Mesendoderm (in vitro differentiated cells): ENCODE measurements at regions not wholly inside any gene's neighbourhood (a gene's known extent, or its start where the extent isn't known, plus 50 kb on each side); places are given as distances from the start of the nearest gene placed in this dataset.
"Not testable (repeated sequence)": the region's sequence is repeated elsewhere in the genome, so short reads cannot be mapped to it uniquely, and the experiment has no call there.

Source experiments
- DNase-seq: peaks from one replicate; pipeline ENCODE4 v3.0.0; 2013
- H2AK5ac ChIP-seq: 2 replicates; pipeline ENCODE4 v1.6.1; 2013; ENCODE audit warnings: low read length, inconsistent platforms
- H2BK120ac ChIP-seq: 2 replicates; pipeline ENCODE4 v1.6.1; 2013; ENCODE audit warnings: low read depth, mild to moderate bottlenecking, low read length, moderate library complexity, mixed read lengths
- H2BK15ac ChIP-seq: replicated peaks from 2 replicates; pipeline ENCODE4 v1.6.1; 2013; ENCODE audit warnings: low read depth, mild to moderate bottlenecking, moderate library complexity
- H2BK5ac ChIP-seq: 2 replicates; pipeline ENCODE4 v1.6.1; 2013; ENCODE audit warnings: low read length, inconsistent platforms
- H3K18ac ChIP-seq: 2 replicates; pipeline ENCODE4 v1.6.1; 2013; ENCODE audit warnings: mild to moderate bottlenecking, low read length, mixed read lengths
- H3K23ac ChIP-seq: one replicate; pipeline ENCODE4 v1.6.1; 2013; ENCODE audit warnings: low read length
- H3K27ac ChIP-seq: 2 replicates; pipeline ENCODE4 v1.5.1; 2013; ENCODE audit warnings: low read depth, mild to moderate bottlenecking, inconsistent platforms, low read length, moderate library complexity
- H3K27me3 ChIP-seq: 2 replicates; pipeline ENCODE4 v1.6.1; 2013; ENCODE audit warnings: low read length, control low read depth, mild to moderate bottlenecking, inconsistent platforms; ENCODE audit not compliant: insufficient read depth, poor library complexity
- H3K36me3 ChIP-seq: 2 replicates; pipeline ENCODE4 v1.6.1; 2013; ENCODE audit warnings: low read length, inconsistent platforms; ENCODE audit not compliant: control insufficient read depth, insufficient read depth
- H3K4ac ChIP-seq: one replicate; pipeline ENCODE4 v1.6.1; 2013; ENCODE audit warnings: low read depth, mild to moderate bottlenecking, low read length, moderate library complexity
- H3K4me1 ChIP-seq: 2 replicates; pipeline ENCODE4 v1.6.1; 2013; ENCODE audit warnings: low read depth, low read length, inconsistent platforms; ENCODE audit not compliant: control insufficient read depth
- H3K4me2 ChIP-seq: 2 replicates; pipeline ENCODE4 v1.6.1; 2013; ENCODE audit warnings: low read length
- H3K4me3 ChIP-seq: 2 replicates; pipeline ENCODE4 v1.5.1; 2013; ENCODE audit warnings: mild to moderate bottlenecking, low read length
- H3K56ac ChIP-seq: one replicate; pipeline ENCODE4 v1.6.1; 2013; ENCODE audit warnings: low read length
- H3K79me1 ChIP-seq: 2 replicates; pipeline ENCODE4 v1.6.1; 2013; ENCODE audit warnings: low read length, inconsistent platforms
- H3K79me2 ChIP-seq: 2 replicates; pipeline ENCODE4 v1.6.1; 2013; ENCODE audit warnings: mild to moderate bottlenecking, low read length; ENCODE audit not compliant: control insufficient read depth, insufficient read depth
- H3K9ac ChIP-seq: 2 replicates; pipeline ENCODE4 v1.6.1; 2013; ENCODE audit warnings: low read length, inconsistent platforms
- H4K5ac ChIP-seq: one replicate; pipeline ENCODE4 v1.6.1; 2013; ENCODE audit warnings: low read length
- H4K8ac ChIP-seq: one replicate; pipeline ENCODE4 v1.6.1; 2013; ENCODE audit warnings: low read depth, mild to moderate bottlenecking, control low read depth, low read length, moderate library complexity
- WGBS: extraction: QIAGEN DNeasy Blood & Tissue Kit; methylation state at CpG from one replicate; pipeline ENCODE4 v1.1.7; 2013; ENCODE audit warnings: low lambda C conversion rate, missing lambda C conversion rate; ENCODE audit not compliant: insufficient coverage; ENCODE audit errors: extremely low coverage; 5-methylcytosine and 5-hydroxymethylcytosine counted together

DNA sequence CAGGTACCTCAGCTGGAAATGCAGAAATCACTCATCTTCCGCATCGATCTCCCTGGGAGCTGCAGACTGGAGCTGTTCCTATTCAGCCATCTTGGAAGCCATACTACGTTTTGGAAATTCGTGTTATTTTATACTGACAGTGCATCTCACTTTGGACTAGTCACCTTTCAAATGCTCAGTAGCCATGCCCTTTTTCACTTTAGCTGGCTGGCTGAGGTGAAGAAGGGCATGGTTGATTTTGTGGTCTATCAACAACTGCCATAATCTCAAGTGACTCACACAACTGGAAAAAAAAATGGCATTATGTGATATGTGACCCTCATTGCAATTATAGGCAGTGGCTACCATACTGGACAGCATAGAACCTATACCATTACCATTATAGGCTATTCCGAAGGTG, 100.5 kb downstream of the CCDC71L start:
- Histone ChIP-seq H4K5ac (no peak overlapping the region), H3K9ac (no peak overlapping the region), H3K79me1 (no peaks in the 10 kb centered on the region), H3K4me2 (no peak overlapping the region), H3K36me3 (no peaks in the 10 kb centered on the region), H3K4me1 (no peaks in the 10 kb centered on the region), H3K23ac (no peak overlapping the region), H4K8ac (no peak overlapping the region), H2BK5ac (no peak overlapping the region), H2BK15ac (no peak overlapping the region), H3K4me3 (no peak overlapping the region), H3K79me2 (no peaks in the 10 kb centered on the region), H3K27ac (no peak overlapping the region), H3K4ac (no peak overlapping the region), H2AK5ac (no peak overlapping the region), H2BK120ac (no peak overlapping the region), H3K56ac (no peak overlapping the region), H3K27me3 (no peaks in the 10 kb centered on the region), H3K18ac (no peak overlapping the region)
- DNase-seq, result no peak
- no CpG with 5 or more reads among the region's 5 CpGs for WGBS

GRCh38 chr7:106556244-106556643, 104.7 kb downstream of the CCDC71L start:
- not testable (repeated sequence) for H3K4me2 ChIP-seq, H3K56ac ChIP-seq, H3K27ac ChIP-seq, H2BK15ac ChIP-seq, H3K27me3 ChIP-seq, H3K4ac ChIP-seq, DNase-seq, H3K18ac ChIP-seq, H3K4me1 ChIP-seq, H4K5ac ChIP-seq, H3K79me1 ChIP-seq, H3K23ac ChIP-seq, H3K36me3 ChIP-seq, H2BK120ac ChIP-seq, H3K9ac ChIP-seq, H3K79me2 ChIP-seq, H2AK5ac ChIP-seq, H3K4me3 ChIP-seq, H4K8ac ChIP-seq, H2BK5ac ChIP-seq
- WGBS, result no CpG with 5 or more reads among the region's 2 CpGs

- DNase-seq, result not testable (repeated sequence)
Measured at GRCh38 chr7:106554623-106555022, 106.3 kb downstream of the CCDC71L start.

GRCh38 chr7:106553446-106553836, 107.5 kb downstream of the CCDC71L start:
- Histone ChIP-seq H3K27ac (no peak overlapping the region), H3K36me3 (no peaks in the 10 kb centered on the region), H2BK15ac (no peak overlapping the region), H3K79me1 (no peaks in the 10 kb centered on the region), H3K56ac (no peak overlapping the region), H3K4me1 (no peaks in the 10 kb centered on the region), H3K4ac (no peak overlapping the region), H3K18ac (no peak overlapping the region), H3K79me2 (no peaks in the 10 kb centered on the region), H3K23ac (no peak overlapping the region), H4K5ac (no peak overlapping the region), H3K4me2 (no peak overlapping the region), H2BK5ac (no peak overlapping the region), H2BK120ac (no peak overlapping the region), H3K4me3 (no peak overlapping the region), H4K8ac (no peak overlapping the region), H3K27me3 (no peaks in the 10 kb centered on the region), H3K9ac (no peak overlapping the region), H2AK5ac (no peak overlapping the region)
- no peak for DNase-seq
- WGBS, result no CpG with 5 or more reads among the region's 3 CpGs

More at GRCh38 chr7:106554623-106555022, 106.3 kb downstream of the CCDC71L start:
- H3K4ac ChIP-seq, H3K18ac ChIP-seq, H3K79me1 ChIP-seq, H3K36me3 ChIP-seq, H2BK5ac ChIP-seq, H3K56ac ChIP-seq, H2BK120ac ChIP-seq, H3K9ac ChIP-seq, H4K5ac ChIP-seq, H3K4me3 ChIP-seq, H3K4me2 ChIP-seq, H3K4me1 ChIP-seq, H3K79me2 ChIP-seq, H3K27ac ChIP-seq, H3K23ac ChIP-seq, H3K27me3 ChIP-seq, H4K8ac ChIP-seq, H2BK15ac ChIP-seq, H2AK5ac ChIP-seq: not testable (repeated sequence)
- WGBS, result no CpG with 5 or more reads among the region's 1 CpG

- Histone ChIP-seq H3K79me2 (no peaks in the 10 kb centered on the region), H2BK5ac (no peak overlapping the region), H3K4me3 (no peak overlapping the region), H3K56ac (no peak overlapping the region), H3K27ac (no peak overlapping the region), H2BK120ac (no peak overlapping the region), H2AK5ac (no peak overlapping the region), H4K5ac (no peak overlapping the region), H3K4ac (no peak overlapping the region), H4K8ac (no peak overlapping the region), H3K27me3 (no peaks in the 10 kb centered on the region), H3K79me1 (no peaks in the 10 kb centered on the region), H3K4me1 (no peaks in the 10 kb centered on the region), H3K36me3 (no peaks in the 10 kb centered on the region), H2BK15ac (no peak overlapping the region), H3K23ac (no peak overlapping the region), H3K9ac (no peak overlapping the region), H3K18ac (no peak overlapping the region), H3K4me2 (no peak overlapping the region)
- no peak for DNase-seq
- WGBS, result no CpG with 5 or more reads among the region's 5 CpGs
Measured at GRCh38 chr7:106552645-106553445, 108.1 kb downstream of the CCDC71L start.

DNA sequence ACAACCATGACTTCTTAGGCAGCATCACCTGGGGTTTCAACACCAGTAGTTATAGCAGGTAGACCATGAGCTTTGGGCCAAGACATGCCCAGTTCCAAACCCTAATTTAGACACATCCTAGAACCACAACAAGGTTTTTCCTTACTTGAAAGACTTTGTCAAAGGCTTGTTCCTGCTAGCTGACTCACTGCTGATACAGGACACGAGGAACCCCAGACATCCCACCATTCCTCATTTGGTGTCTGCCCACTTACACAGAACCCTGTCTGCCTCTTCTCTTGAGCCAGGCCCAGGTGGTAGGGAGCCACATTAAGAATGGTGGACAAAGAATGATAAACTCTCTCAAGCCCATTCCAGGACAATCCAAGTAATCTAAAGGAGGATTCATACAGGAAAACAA, 109.0 kb downstream of the CCDC71L start:
- Histone ChIP-seq H3K79me1 (no peaks in the 10 kb centered on the region), H3K23ac (no peak overlapping the region), H2BK120ac (no peak overlapping the region), H3K4me1 (no peaks in the 10 kb centered on the region), H2BK5ac (no peak overlapping the region), H2AK5ac (no peak overlapping the region), H3K27ac (no peak overlapping the region), H3K18ac (no peak overlapping the region), H4K5ac (no peak overlapping the region), H3K56ac (no peak overlapping the region), H4K8ac (no peak overlapping the region), H3K36me3 (no peaks in the 10 kb centered on the region), H3K9ac (no peak overlapping the region), H2BK15ac (no peak overlapping the region), H3K79me2 (no peaks in the 10 kb centered on the region), H3K4me2 (no peak overlapping the region), H3K4ac (no peak overlapping the region), H3K27me3 (no peaks in the 10 kb centered on the region), H3K4me3 (no peak overlapping the region)
- DNase-seq, result no peak
- WGBS, result no CpG with 5 or more reads among the region's 1 CpG
